Fibroblast of pulmonary artery (primary cell): ENCODE measurements at regions not wholly inside any gene's neighbourhood (a gene's known extent, or its start where the extent isn't known, plus 50 kb on each side); places are given as distances from the start of the nearest gene placed in this dataset.
"Not testable (repeated sequence)": the region's sequence is repeated elsewhere in the genome, so short reads cannot be mapped to it uniquely, and the experiment has no call there.

Source experiments
- DNase-seq: peaks from one replicate; pipeline ENCODE4 v3.0.0-alpha.2; 2010; ENCODE audit warnings: low read depth
- H3K4me3 ChIP-seq: replicated peaks from 2 replicates; pipeline ENCODE4 v1.5.1; 2011; ENCODE audit warnings: low read depth, mild to moderate bottlenecking, control low read depth, low read length, moderate library complexity
- TF ChIP-seq, protein P1 (sequence below): IDR thresholded peaks from 2 replicates; pipeline ENCODE4 v1.5.1; 2011; ENCODE audit warnings: mild to moderate bottlenecking, control low read depth, low read length, inconsistent platforms; ENCODE audit errors: missing control alignments

GRCh38 chr9:85089188-85089969 is 419.9 kb downstream of the NTRK2 start:
- DNase-seq, result no peak
- no peak overlapping the region for H3K4me3 ChIP-seq
- TF ChIP-seq, protein P1, sequence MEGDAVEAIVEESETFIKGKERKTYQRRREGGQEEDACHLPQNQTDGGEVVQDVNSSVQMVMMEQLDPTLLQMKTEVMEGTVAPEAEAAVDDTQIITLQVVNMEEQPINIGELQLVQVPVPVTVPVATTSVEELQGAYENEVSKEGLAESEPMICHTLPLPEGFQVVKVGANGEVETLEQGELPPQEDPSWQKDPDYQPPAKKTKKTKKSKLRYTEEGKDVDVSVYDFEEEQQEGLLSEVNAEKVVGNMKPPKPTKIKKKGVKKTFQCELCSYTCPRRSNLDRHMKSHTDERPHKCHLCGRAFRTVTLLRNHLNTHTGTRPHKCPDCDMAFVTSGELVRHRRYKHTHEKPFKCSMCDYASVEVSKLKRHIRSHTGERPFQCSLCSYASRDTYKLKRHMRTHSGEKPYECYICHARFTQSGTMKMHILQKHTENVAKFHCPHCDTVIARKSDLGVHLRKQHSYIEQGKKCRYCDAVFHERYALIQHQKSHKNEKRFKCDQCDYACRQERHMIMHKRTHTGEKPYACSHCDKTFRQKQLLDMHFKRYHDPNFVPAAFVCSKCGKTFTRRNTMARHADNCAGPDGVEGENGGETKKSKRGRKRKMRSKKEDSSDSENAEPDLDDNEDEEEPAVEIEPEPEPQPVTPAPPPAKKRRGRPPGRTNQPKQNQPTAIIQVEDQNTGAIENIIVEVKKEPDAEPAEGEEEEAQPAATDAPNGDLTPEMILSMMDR, result no peak

GRCh38 chr9:85081963-85082362 is 412.4 kb downstream of the NTRK2 start:
- no peak for DNase-seq
- TF ChIP-seq, protein P1, result no peak
- no peak overlapping the region for H3K4me3 ChIP-seq

DNA sequence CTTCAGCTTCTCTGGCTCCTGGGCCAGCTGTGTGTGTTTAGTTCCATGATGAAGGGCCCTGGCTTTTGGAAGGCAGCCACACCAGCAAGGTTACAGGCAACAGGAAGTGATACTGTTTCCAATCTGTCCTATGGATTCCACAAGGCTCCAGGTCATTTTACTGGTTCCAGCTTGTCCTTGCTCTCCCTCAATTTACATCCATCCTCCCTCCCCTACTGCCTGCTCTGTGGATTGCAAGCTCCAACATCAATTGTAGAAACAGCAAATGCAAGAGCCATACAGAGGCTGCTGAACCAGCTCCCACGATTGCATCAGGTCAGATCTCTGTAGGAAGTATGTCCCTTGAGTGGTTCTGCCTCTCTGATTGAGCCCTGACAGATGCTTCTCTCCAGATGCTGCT is 409.8 kb downstream of the NTRK2 start:
- TF ChIP-seq, protein P1, result no peak
- no peak for DNase-seq
- no peak overlapping the region for H3K4me3 ChIP-seq

- H3K4me3 ChIP-seq, result no peak overlapping the region
- TF ChIP-seq, protein P1, result no peak
- no peak for DNase-seq
Observed at GRCh38 chr9:85077944-85078343, 408.4 kb downstream of the NTRK2 start.

- H3K4me3 ChIP-seq, DNase-seq: not testable (repeated sequence)
Observed at GRCh38 chr9:85077146-85077545, 407.6 kb downstream of the NTRK2 start.
